ENCODE measurements at regions not wholly inside any gene's neighbourhood (a gene's known extent, or its start where the extent isn't known, plus 50 kb on each side); places are given as distances from the start of the nearest gene placed in this dataset.
A peak's percentile ranks its signal among the peaks of the same experiment; 100 is the strongest.

- intact Hi-C loops (cut with micrococcal nuclease), result no loop called here
- peaks cover 5% of the 10 kb centered on the region for H3K9me3 Mint-ChIP-seq (ENCODE audit: unreplicated experiment)
- no peaks in the 10 kb centered on the region for H3K36me3 Mint-ChIP-seq (ENCODE audit: insufficient read depth, unreplicated experiment)
- ChIA-PET CTCF (interaction anchor here (0.9 kb wide), 1 partner anchor 20 kb away, joined by 5 read pairs; no protein-coding TSS in a partner anchor), POLR2A (interaction anchor here (0.8 kb wide), 1 partner anchor 30 kb away, joined by 4 read pairs; no protein-coding TSS in a partner anchor)
- H3K4me3 Mint-ChIP-seq (ENCODE audit: unreplicated experiment), result no peak overlapping the region
- no peak for DNase-seq (ENCODE audit: unreplicated experiment)
- peaks cover 8% of the 10 kb centered on the region for H3K4me1 Mint-ChIP-seq (ENCODE audit: insufficient read depth, unreplicated experiment)
- no TSS peak for BruUV-seq (replicated peaks)
- no peaks in the 10 kb centered on the region for H3K27me3 Mint-ChIP-seq (ENCODE audit: insufficient read depth, unreplicated experiment)
- H3K27ac Mint-ChIP-seq (ENCODE audit: low read depth, unreplicated experiment), result no peak overlapping the region
- TF ChIP-seq CTCF (IDR thresholded peaks at IDR 0.05; ENCODE audit: unreplicated experiment), result no peak
These were observed 104.8 kb downstream of the PSMG1 start for GRCh38 chr21:39078322-39079065.

GRCh38 chr21:39077876-39078275, 105.4 kb downstream of the PSMG1 start:
- intact Hi-C loops (cut with micrococcal nuclease), result no loop called here
- peak; percentile 20 for DNase-seq (ENCODE audit: unreplicated experiment)
- H3K27me3 Mint-ChIP-seq (ENCODE audit: insufficient read depth, unreplicated experiment), result no peaks in the 10 kb centered on the region
- ChIA-PET CTCF (interaction anchor here (0.9 kb wide), 1 partner anchor 21 kb away, joined by 5 read pairs; no protein-coding TSS in a partner anchor), POLR2A (no interaction called here)
- peaks cover 5% of the 10 kb centered on the region for H3K9me3 Mint-ChIP-seq (ENCODE audit: unreplicated experiment)
- H3K4me3 Mint-ChIP-seq (ENCODE audit: unreplicated experiment), result no peak overlapping the region
- TF ChIP-seq CTCF (IDR thresholded peaks at IDR 0.05; ENCODE audit: unreplicated experiment), result no peak
- BruUV-seq (replicated peaks), result no TSS peak
- peaks cover 4% of the 10 kb centered on the region for H3K4me1 Mint-ChIP-seq (ENCODE audit: insufficient read depth, unreplicated experiment)
- H3K27ac Mint-ChIP-seq (ENCODE audit: low read depth, unreplicated experiment), result no peak overlapping the region
- H3K36me3 Mint-ChIP-seq (ENCODE audit: insufficient read depth, unreplicated experiment), result no peaks in the 10 kb centered on the region

GRCh38 chr21:39074508-39074907, 108.7 kb downstream of the PSMG1 start:
- Mint-ChIP-seq H3K9me3 (ENCODE audit: unreplicated experiment) (peaks cover 5% of the 10 kb centered on the region), H3K4me3 (ENCODE audit: unreplicated experiment) (no peak overlapping the region), H3K4me1 (ENCODE audit: insufficient read depth, unreplicated experiment) (no peaks in the 10 kb centered on the region), H3K27me3 (ENCODE audit: insufficient read depth, unreplicated experiment) (no peaks in the 10 kb centered on the region), H3K27ac (ENCODE audit: low read depth, unreplicated experiment) (no peak overlapping the region), H3K36me3 (ENCODE audit: insufficient read depth, unreplicated experiment) (no peaks in the 10 kb centered on the region)
- BruUV-seq (replicated peaks), result no TSS peak
- POLR2A ChIA-PET, result interaction anchor here (0.9 kb wide), 1 partner anchor 1680 kb away, joined by 3 read pairs; no protein-coding TSS in a partner anchor
- CTCF ChIA-PET, result no interaction called here
- no peak for DNase-seq (ENCODE audit: unreplicated experiment)
- no peak for TF ChIP-seq CTCF (IDR thresholded peaks at IDR 0.05; ENCODE audit: unreplicated experiment)
- intact Hi-C loops (cut with micrococcal nuclease), result no loop called here

GRCh38 chr21:39073717-39074116, 109.5 kb downstream of the PSMG1 start:
- CTCF ChIA-PET, result no interaction called here
- no peaks in the 10 kb centered on the region for H3K36me3 Mint-ChIP-seq (ENCODE audit: insufficient read depth, unreplicated experiment)
- H3K4me3 Mint-ChIP-seq (ENCODE audit: unreplicated experiment), result no peak overlapping the region
- peaks cover 5% of the 10 kb centered on the region for H3K9me3 Mint-ChIP-seq (ENCODE audit: unreplicated experiment)
- BruUV-seq (replicated peaks), result no TSS peak
- intact Hi-C loops (cut with micrococcal nuclease), result no loop called here
- no peak overlapping the region for H3K27ac Mint-ChIP-seq (ENCODE audit: low read depth, unreplicated experiment)
- no peak for TF ChIP-seq CTCF (IDR thresholded peaks at IDR 0.05; ENCODE audit: unreplicated experiment)
- no peaks in the 10 kb centered on the region for H3K27me3 Mint-ChIP-seq (ENCODE audit: insufficient read depth, unreplicated experiment)
- POLR2A ChIA-PET, result interaction anchor here (0.9 kb wide), 1 partner anchor 1679 kb away, joined by 3 read pairs; no protein-coding TSS in a partner anchor
- H3K4me1 Mint-ChIP-seq (ENCODE audit: insufficient read depth, unreplicated experiment), result no peaks in the 10 kb centered on the region
- no peak for DNase-seq (ENCODE audit: unreplicated experiment)
